Endometrial microvascular endothelial cells (primary cell): ENCODE measurements at regions not wholly inside any gene's neighbourhood (a gene's known extent, or its start where the extent isn't known, plus 50 kb on each side); places are given as distances from the start of the nearest gene placed in this dataset.

Source experiments
- in situ Hi-C: cut with HindIII; loops from 2 replicates; pipeline ENCODE4 v1.10.0; 2017; ENCODE audit warnings: low sequenced_read_pairs, low pct_unique_long_range_greater_than_20kb; ENCODE audit errors: inconsistent ontology term

DNA sequence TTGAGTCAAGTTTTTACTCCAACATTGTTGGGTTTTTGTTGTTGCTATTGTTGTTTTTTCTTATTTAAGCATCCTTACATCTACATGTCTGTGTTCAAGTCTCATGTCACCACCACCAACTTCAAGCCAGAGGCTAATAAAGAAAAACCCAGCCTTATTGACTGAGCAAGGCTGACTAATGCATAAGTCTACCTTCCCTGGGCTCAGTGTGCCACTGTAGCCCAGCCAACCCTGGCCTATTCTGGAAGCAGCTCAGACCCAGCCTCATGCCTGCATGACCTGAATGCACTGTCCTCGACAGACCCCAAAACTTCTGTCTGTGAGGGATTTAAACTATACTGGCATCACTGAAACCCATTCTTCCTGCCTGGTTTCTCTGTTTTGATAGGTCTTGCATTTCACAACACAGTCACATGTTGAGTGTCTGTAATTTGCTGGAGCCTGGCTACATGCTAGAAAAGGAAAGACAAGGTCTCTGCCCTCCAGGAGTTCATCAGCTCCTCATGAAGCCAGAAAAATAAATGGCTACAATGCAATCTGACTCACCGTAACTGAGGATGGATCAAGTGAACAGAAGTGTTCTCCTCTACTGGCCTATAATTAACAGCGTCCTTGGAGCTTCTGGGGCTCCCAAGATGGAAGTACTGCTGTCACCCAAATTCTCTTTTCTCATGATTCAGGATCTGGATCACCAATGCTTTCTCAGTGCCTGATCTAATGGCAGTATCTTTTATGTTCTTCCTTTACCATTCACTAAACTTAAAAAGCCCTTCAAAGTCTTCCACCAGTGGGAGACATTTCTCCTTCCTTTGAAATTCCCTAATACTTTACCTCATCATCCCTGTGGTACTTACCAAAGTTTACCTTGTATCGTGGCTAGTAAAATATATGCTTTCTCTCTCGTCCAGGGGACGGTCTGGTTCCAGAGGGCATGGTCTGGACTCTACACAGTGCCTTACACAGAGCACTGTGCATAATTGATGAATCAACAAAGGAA lies 103.9 kb upstream of the IFNE start:
- in situ Hi-C loops: no loop called here

DNA sequence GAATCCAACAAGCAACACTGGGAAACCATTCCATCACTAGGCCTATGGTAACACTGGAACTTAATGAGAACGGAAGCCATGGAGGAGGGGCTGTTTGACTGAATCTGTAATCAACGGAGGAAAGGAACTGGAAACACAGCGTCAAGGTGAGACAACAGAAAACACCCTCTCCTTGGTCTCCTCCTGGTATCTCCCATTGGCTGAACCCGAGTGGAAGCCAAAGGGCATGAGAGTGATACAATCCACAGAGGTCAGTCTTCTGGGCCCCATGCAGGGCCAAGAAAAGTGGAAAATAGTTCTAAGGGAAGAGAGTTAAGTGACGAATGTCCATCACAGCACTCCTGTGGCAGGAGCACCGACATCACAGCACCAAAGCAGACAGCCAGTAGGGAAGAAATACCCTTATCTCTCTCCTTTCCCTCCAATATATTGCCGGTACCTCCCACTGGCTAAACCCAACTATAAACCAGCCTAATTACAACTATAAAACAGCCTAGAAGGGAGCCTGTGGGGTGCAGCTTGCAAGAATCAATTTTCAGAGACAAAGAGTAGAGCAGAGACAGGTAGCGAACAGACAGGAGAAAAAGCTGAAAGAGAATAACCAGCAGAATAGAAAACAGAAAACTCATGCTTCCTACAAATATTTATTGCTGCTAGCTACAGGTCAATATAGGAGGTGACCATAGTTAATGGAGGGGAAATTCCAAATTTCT lies 107.4 kb upstream of the IFNE start:
- in situ Hi-C loops: no loop called here

DNA sequence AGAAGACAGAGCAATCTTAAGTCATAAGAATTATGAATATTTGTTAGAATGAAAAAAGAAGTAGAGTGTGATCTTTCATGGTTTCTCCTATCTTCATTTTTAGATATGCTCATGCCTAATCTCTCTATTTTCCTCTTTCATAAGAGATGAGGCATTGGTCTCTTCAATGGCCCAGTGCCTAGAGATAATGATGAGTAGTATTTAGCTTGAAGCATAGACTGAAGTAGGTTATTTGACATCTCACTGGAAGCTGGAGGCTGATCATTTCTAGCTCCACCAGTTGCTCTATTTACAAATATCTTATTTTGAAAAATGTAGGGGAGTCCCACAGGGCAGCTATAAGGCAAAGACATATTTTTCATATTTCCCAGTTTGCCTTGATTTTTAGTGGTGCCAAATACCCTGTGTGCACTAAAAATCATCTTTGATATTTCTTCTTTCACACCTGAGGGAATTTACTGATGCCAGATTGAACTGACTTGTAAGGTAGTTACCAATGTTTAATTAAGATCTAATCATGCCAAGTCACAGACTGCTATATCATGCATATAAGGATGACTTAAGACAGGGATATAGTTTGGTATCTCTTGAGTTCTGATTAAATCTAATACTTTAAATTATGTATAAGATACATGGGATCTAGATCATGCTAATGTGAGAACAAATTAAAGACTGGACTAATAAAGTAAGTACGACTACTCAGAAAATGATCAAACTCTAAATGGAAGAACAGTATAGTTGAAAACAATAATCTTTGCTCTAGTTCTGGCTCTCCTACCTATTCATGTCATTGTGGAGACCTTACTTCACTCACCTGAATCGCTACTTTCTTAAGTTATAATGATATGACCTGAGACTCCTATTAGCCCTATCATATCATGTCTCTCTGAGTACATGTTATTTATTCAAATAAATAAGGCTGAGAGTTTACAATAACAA lies 108.2 kb upstream of the IFNE start:
- in situ Hi-C loops: no loop called here

GRCh38 chr9:21591221-21592062 lies 109.3 kb upstream of the IFNE start:
- in situ Hi-C loops: no loop called here

GRCh38 chr9:21592063-21592338 lies 109.9 kb upstream of the IFNE start:
- in situ Hi-C loops: no loop called here

DNA sequence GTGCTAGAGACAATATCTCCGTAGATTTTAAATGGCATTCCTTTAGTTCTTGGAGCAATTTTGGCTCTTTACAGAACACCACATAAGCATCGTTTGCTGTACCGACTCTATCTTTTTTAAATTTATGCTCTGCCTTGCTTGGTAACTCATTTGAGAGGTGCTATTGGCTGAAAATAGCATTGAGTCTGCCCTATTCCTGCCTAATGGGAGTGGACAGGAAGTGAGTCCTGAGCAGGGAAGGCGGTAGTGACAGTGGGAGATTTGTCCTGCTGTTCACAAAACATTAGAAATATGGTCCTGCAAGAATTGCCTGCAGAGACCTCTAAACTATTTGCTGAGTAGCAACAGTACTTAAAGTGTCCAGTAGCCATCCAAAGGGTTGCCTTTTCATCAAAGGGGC lies 115.2 kb upstream of the IFNE start:
- in situ Hi-C loops: no loop called here

DNA sequence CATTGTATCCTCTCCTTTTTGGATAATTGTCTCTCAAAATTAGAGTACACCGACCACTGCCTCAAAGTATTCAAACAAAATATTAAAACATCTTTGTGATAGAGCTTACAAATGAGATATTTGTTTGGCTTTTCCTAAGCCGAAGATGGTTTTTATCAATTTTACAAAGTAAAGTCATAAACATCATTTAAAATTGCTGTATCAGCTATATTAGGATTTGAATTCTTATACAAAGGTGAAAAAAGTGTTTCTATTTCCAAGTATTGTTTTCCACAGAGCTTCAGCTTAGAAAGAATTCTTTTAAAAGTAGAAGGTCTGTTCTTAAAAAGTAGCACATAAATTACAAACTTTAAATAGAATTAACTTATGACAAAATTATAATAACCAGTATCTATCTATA lies 116.6 kb upstream of the IFNE start:
- in situ Hi-C loops: no loop called here

- in situ Hi-C loops: no loop called here
Measured at GRCh38 chr9:21605489-21605931, 123.4 kb upstream of the IFNE start.

GRCh38 chr9:21607576-21607975 lies 125.5 kb upstream of the IFNE start:
- in situ Hi-C loops: no loop called here

GRCh38 chr9:21608200-21608599 lies 126.1 kb upstream of the IFNE start:
- in situ Hi-C loops: no loop called here

DNA sequence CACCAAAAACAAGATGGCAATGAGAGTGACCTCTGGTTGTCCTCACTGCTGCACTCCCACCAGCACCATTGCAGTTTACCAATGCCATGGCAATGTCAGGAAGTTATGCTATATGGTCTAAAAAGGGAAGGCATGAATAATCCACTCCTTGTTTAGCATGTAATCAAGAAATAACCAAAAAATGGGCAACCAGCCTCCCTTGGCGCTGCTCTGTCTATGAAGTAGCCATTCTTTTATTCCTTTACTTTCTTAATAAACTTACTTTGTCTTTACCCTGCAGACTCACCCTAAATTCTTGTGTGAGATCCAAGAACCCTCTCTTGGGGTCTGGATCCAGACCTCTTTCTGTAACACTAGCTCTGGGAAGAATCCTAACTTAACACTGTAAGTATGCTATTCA lies 127.4 kb upstream of the IFNE start:
- in situ Hi-C loops: no loop called here

DNA sequence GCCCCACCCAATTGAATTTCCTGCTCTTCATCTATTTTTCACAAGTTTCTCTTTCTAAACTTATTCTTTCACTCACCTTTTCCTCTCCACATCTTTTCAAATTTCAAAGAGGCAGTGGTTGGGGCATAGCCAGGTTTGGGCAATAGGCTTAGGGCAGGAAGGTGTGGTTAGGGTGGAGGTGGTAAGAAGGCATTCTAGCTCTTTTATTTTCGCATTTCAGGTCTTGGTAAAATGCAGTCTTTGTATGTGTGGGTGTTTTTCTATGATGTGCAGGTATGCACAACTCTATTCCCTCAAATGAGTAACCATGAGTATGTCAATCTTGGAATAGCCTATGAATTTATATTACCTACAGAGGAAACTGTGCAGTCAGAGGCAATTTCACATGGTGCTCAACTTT lies 129.8 kb upstream of the IFNE start:
- in situ Hi-C loops: no loop called here

DNA sequence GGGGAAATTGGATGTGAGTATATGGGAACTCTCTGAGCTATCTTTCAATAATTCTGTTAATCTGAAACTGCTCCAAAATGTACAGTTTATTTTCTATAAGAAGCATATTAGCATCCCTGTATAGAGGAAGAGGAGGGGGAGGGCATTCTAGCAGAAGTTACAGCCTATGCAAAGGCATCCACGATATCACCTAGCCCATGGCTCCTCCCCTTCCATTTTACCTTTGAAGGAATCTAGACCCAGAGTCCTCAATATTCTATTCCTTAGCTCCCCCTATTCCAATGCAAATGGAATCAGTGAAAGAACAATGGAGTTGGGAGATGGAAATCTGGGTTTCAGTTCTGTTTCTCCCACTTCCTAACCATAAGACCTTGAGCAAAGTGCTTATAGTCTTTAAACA lies 132.9 kb upstream of the IFNE start:
- in situ Hi-C loops: no loop called here

- in situ Hi-C loops: no loop called here
Measured at GRCh38 chr9:21615446-21615845, 133.3 kb upstream of the IFNE start.

DNA sequence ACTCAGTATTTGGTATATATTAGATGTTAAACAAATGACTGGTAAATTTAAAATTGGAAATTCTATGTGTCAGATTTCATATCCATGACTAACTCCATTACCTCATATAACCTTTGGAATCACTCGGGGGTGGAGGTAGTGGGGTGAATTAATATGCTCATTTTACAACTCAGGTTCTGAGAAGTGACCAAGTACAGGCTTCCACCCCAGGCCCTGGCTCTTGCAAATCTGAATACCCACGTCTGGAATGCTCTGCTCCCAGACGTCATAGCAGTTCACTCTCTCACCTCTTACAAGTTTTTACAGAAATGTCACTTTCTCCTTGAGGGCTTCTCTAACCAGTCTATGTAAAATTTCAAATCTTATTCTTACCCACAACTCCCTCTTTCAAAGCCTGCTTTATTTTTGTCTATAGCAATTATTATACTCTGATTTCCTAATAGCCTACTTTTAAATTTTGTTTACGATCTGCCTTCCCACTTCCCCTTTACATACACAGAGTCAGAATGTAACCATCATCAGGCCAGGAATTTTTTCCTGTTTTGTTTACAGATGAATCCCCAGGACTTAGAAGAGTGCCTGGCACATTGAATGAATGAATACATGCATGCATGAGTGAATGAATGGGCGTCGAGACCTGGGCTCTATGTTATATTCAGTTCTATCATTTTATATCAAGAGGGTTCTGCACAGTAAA lies 134.1 kb upstream of the IFNE start:
- in situ Hi-C loops: no loop called here

- in situ Hi-C loops: no loop called here
Measured at GRCh38 chr9:21624675-21625644, 142.8 kb upstream of the IFNE start.

- in situ Hi-C loops: no loop called here
Measured at GRCh38 chr9:21626493-21626892, 144.4 kb upstream of the IFNE start.
